ENCODE measurements at regions not wholly inside any gene's neighbourhood (a gene's known extent, or its start where the extent isn't known, plus 50 kb on each side); places are given as distances from the start of the nearest gene placed in this dataset.
"Not testable (repeated sequence)": the region's sequence is repeated elsewhere in the genome, so short reads cannot be mapped to it uniquely, and the experiment has no call there.

DNA sequence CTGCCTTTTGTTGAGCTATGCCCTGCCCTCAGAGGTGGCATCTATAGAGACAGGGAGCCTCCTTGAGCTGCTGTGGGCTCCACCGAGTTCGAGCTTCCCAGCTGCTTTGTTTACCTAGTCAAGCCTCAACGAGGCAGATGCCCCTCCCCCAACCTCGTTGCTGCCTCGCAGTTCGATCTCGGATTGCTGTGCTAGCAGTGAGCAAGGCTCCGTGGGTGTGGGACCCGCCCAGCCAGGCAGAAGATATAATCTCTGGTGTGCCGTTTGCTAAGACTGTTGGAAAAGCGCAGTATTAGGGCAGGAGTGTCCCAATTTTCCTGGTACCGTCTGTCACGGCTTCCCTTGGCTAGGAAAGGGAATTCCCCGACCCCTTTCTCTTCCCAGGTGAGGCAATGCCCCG lies 88.4 kb upstream of the CDK6 start:
- no peak for DNase-seq (ENCODE audit: extremely low read depth, low read depth, low spot score)

DNA sequence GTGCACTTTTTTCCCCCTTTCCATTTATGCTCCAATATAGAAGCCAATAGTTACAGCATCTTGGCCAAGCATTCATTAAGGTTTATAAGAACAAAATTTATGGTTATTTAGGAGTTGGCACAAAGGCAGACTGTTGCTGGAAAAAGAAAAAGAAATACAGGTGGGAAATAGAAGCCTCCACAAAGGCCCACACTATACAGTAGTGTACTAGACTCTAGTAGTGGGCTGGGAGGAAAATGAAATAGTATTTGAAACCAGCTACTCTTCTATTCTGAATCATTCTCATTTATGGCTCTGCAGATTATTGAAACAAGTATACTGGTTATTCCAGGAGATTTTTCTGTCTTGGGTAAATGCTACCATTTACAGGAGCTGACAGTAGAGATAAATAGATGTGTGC lies 80.9 kb upstream of the CDK6 start:
- DNase-seq (ENCODE audit: extremely low read depth, low read depth, low spot score), result no peak

DNA sequence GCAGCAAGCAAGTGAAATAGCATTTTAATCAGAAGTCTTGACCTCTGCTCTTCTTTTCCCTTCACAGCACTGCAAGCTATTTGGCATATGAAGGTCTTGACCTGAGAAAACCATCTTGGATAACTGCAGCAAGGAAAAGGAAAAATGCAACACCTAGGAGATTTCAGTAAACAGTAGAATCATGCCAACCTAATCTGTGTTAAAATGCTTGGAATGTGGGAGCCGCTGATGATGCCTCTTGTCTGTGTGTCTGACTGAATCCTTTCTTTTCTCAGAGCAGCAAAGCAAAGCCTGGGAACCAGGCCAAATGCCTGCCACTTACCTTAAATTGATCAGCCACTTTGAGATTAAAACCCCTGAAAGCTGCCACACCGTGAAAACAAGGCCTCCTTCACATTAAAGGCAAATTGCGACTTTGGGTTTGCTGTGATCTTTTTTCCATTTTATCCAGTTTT lies 80.4 kb upstream of the CDK6 start:
- no peak for DNase-seq (ENCODE audit: extremely low read depth, low read depth, low spot score)

DNA sequence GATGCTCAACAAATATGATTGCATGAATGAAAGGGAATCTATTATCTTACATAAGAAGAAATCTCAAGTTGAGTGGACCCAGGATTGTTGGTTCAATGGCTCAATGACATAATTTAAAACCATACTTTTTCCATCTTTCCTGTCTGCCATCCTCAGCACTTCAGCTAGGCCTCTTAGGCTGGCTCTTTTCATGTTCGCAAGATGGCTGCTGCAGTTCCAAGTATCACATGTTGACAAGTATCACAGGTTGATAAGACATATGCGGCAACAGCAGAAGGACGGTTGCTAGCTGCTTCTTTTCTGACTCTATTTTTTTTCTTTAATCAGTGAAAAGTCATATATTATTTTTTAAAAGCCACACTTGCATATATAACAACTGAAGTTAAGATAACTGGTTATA lies 79.0 kb upstream of the CDK6 start:
- DNase-seq (ENCODE audit: extremely low read depth, low read depth, low spot score), result no peak

DNA sequence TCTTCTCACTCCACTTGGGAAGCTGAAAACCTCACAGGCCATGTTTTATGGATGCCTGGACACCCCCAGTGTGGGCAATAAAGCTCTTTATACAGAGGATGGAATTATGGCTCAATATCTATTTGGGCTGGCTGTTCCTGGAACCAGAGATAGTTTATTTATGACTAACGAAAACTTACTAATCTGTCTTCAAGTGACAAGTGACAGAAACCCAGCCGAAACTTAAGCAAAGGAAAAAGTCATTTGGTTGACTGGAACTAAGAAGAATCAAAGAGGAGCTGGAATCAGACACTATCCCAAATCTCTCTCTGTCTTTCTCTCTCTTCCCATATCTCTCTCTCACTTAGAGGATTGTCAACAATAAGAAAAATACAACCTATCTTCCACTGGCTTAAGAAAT lies 78.3 kb upstream of the CDK6 start:
- DNase-seq (ENCODE audit: extremely low read depth, low read depth, low spot score), result no peak

DNA sequence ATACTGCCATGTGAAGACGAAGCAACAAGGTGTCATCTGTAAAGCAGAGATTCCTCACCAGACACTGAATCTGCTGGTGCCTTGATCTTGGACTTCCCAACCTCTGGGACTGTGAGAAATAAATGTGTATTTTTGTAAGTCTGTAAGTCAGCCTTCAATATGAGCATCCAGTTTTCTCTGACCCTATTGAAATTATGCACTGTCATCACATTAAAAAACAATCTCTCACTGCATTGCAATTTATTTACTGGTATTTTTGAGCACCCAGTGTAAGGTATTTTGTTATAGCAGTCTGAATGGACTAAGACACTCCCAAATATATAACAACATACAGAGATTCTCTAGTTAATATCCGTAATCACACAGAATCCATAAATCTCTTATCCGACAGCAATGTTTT lies 77.5 kb upstream of the CDK6 start:
- no peak for DNase-seq (ENCODE audit: extremely low read depth, low read depth, low spot score)

DNA sequence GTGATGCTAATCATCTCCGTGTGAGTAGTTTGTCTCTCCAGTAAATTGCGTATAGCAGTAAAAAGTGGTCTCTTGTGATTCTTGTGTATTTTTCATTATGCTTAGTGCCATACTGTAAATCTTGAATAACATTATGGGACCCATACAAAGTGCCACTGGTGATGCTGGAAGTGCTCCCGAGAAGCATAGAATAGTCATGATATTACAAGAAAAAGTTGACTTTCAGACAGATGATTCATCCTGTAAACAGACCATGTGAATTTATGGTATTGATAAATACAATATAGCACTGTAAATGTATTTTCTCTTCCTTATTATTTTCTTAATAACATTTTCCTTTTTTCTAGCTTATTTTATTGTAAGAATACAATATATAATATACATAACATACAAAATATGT lies 74.6 kb upstream of the CDK6 start:
- DNase-seq (ENCODE audit: extremely low read depth, low read depth, low spot score), result no peak

DNA sequence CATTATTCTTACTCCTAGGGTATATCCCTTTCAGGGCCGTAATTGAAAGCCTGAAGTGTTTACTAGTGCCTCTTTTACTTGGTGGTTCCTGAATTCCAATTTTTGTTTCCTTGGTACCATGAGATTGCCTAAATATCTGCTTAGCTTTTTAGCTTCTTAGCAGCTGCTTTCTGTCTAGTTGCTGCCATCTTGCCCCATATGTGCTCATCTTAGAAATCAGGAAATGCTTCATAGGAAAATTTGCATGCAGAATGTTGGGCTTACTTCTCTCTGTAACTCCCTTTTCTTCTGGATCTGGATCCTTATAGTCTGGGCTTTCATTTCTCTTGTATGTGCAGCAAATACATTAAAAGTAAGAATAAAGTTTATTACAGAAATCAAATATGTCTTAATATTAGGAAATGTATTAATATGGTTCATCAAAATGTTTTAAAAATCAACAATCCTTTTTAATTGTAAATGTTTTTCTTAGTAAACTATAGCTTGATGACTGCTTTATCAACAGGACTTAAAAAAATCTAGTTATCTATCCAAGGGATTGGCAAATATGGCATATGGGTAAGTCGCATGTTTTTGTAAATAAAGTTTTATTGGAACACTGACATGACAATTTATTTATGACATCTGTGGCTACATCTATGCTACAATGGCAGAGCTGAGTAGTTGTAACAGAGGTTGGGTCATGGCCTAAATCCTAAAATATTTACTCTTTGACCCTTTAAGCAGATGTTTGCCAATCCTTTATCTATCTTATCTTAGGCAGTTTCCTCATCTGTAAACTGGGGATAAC lies 73.5 kb upstream of the CDK6 start:
- no peak for DNase-seq (ENCODE audit: extremely low read depth, low read depth, low spot score)

DNA sequence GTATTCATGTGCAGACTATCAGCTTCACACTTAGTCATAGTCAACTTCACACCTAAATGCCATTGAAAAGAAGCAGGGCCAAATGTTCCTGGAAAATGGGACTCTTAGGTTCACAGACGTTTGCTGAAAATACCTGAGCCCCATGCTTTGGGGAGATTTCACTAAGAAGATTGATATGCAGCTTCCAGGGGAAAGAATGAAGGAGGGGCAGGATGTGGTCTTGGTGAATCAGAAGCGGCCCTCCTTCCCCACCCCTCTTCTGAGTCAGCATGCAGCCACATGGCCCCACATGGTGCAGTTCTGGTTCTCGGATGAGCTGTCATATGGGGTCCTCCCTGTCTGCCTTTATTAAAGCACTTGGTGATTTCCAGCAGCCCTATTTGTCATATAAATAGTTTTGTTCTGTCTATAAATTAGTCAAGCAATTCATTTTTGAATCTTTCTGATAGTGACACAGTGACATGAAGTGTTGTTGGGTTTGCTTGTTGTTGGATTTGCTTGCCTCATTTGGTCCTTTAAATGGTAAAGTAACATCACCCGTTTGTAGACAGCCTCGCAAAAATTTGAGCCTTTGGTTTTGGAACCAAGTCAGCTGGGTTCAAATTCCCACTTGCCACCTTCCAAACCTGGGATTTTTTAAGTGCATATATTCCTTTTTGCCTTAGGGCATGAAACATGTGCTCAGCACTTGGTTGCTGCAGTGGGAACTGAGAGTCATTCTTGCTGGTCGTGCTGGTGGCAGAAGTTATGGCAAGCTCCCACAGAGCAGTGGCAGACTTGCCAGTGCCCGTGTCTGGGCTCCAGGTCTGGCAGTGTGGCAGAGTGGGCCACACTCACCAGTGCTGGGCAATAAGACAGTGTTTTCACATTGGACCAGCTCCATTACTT lies 68.1 kb upstream of the CDK6 start:
- no peak for DNase-seq (ENCODE audit: extremely low read depth, low read depth, low spot score)

DNA sequence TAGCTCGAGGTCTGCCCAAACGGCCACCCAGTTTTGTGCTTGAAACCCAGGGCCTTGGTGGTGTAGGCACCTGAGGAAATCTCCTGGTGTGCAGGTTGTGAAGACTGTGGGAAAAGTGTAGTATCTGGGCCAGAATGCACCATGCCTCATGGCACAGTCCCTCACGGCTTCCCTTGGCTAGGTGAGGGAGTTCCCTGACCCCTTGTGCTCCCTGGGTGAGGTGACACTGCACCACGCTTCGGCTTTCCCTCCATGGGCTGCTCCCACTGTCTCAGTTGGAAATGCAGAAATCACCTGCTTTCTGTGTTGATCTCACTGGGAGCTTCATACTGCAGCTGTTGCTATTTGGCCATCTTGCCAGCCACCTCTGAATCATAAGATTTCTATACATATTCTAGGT lies 62.4 kb upstream of the CDK6 start:
- no peak for DNase-seq (ENCODE audit: extremely low read depth, low read depth, low spot score)

DNA sequence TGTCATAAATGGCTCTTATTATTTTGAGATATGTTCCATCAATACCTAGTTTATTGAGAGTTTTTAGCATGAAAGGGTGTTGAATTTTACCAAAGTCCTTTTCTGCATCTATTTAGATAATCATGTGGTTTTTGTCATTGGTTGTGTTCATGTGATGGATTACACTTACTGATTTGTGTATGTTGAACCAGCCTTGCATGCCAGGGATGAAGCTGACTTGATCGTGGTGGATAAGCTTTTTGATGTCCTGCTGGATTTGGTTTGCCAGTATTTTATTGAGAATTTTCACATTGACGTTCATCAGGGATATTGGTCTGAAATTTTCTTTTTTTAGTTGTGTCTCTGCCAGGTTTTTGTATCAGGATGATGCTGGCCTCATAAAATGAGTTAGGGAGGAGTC lies 58.5 kb upstream of the CDK6 start:
- DNase-seq (ENCODE audit: extremely low read depth, low read depth, low spot score), result not testable (repeated sequence)

DNA sequence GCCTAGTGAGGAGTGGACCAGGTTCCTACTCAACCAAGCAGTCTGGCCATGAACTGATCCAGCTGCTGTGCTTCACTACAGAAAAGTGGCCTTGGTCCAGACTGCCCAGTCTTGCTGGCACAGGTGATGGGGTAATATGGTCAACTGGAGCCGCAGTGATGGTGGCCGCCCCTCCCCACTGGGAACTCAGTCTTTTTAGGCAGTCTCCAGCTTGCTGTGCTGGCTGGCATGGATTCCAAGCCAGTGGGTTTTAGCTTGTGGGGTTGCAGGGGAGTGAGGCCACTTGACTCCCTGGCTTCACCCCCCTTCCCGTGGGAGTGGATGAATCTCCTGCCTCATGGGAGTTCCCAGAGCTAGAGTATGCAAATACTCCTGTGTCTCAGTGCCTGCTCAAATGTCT lies 52.7 kb upstream of the CDK6 start:
- no peak for DNase-seq (ENCODE audit: extremely low read depth, low read depth, low spot score)
